Astrocyte (in vitro differentiated cells and primary cell): ENCODE measurements at regions not wholly inside any gene's neighbourhood (a gene's known extent, or its start where the extent isn't known, plus 50 kb on each side); places are given as distances from the start of the nearest gene placed in this dataset.

ENCODE experiments used
- CTCF ChIP-seq: IDR thresholded peaks from 2 replicates; pipeline ENCODE4 v1.5.1; 2011; ENCODE audit warnings: low read depth, mild to moderate bottlenecking, inconsistent platforms, low read length, moderate library complexity; ENCODE audit not compliant: insufficient read depth
- EZH2 ChIP-seq: IDR thresholded peaks from 2 replicates; pipeline ENCODE4 v1.6.1; 2012; ENCODE audit warnings: mild to moderate bottlenecking, low read length, inconsistent platforms; ENCODE audit not compliant: insufficient read depth

GRCh38 chr5:7271435-7272084, 124.4 kb upstream of the ADCY2 start:
- TF ChIP-seq EZH2 (no peak), CTCF (no peak)
